ENCODE measurements at regions not wholly inside any gene's neighbourhood (a gene's known extent, or its start where the extent isn't known, plus 50 kb on each side); places are given as distances from the start of the nearest gene placed in this dataset.

DNA sequence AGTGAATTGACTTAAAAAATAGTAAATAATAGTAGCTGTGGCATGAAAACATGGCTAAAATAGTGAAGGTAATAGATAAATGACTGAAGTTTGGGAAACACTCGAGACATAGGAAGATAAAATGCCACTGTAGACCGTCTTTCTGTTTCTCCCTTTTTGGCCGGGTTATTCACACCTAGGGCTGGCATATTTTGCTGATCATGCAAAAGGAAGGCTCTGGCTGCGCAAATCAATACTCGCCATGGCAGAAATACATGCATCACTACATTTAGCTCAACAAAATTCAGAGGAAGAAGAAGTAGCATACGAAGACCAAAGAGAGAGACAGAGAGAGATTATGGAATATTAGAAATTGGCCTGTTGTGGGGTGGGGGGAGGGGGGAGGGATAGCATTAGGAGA is 242.2 kb upstream of the KBTBD8 start (continued):
- TF ChIP-seq KDM1A (IDR thresholded peaks at IDR 0.05; ENCODE audit: borderline replicate concordance, low read length) (no peak), CHD7 (IDR thresholded peaks at IDR 0.05; ENCODE audit: insufficient replicate concordance, low read length) (no peak), EZH2 (IDR thresholded peaks at IDR 0.05; ENCODE audit: low read depth, low read length, severe bottlenecking) (no peak), CBX8 (IDR thresholded peaks at IDR 0.05; ENCODE audit: borderline replicate concordance, low read depth, low read length) (no peak), ATF3 (IDR thresholded peaks at IDR 0.05; ENCODE audit: insufficient read depth, low read depth, low read length) (no peak), FOSL1 (IDR thresholded peaks at IDR 0.05; ENCODE audit: insufficient read depth, low read depth, low read length) (no peak), RNF2 (IDR thresholded peaks at IDR 0.05; ENCODE audit: borderline replicate concordance, low read depth, low read length, missing control alignments, poor library complexity, severe bottlenecking) (no peak), POU5F1 (IDR thresholded peaks at IDR 0.05; ENCODE audit: low read depth, low read length) (no peak)

Data from H1 (cell line).